Stimulated activated CD4-positive, alpha-beta T cell treated with anti-CD3 and anti-CD28 coated beads, Interleukin-12 subunit alpha, Interleukin-12 subunit beta, amount 100 ng/mL, for 48 hours (primary cell): ENCODE measurements at regions not wholly inside any gene's neighbourhood (a gene's known extent, or its start where the extent isn't known, plus 50 kb on each side); places are given as distances from the start of the nearest gene placed in this dataset.
"Not testable (repeated sequence)": the region's sequence is repeated elsewhere in the genome, so short reads cannot be mapped to it uniquely, and the experiment has no call there.

Experiments
- DNase-seq, 3 donors: peaks; one replicate each; pipeline ENCODE4 v3.0.0-alpha.2; 2020; ENCODE audit warnings: low read depth in 2 of 3, low spot score in 1 of 3

DNA sequence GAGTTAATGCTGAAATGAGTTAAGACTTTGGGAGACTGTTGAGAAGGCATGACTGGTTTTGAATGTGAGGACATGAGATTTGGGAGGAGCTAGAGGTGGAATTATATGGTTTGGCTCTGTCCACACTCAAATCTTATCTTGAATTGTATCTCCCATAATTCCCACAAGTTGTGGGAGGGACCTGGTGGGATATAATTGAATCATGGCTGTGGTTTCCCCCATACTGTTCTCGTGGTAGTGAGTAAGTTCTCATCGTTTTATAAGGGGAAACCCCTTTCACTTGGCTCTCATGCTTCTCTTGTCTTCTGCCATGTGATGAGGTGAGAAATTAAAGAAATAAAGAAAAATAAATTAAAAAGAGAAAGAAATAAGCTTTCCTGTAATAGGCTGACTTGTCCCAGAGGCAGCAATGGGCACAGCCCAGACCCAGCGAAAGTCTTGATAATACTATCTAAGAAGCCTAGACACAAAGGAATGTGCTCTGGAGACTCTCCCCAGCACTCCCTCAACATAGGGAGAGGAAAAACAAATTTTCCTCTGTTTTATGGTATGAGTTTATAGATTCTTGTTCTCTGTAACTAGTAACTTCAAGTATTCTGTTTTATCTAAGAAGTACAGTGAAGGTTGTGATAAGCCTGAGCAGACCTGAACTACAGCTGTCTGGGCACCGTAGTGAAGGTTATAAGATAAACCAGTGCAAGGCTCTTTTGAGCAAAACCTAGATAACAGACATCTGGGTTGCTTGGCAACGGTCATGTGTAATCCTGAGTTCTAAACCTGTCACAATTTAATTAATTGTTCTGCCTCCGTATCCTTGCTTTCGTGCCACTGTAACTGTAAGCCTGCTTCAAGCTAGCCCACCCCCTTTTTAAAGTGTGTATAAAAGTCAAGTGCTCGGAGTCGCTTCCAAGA lies 88.9 kb upstream of the ECI2 start:
- no peak for DNase-seq

DNA sequence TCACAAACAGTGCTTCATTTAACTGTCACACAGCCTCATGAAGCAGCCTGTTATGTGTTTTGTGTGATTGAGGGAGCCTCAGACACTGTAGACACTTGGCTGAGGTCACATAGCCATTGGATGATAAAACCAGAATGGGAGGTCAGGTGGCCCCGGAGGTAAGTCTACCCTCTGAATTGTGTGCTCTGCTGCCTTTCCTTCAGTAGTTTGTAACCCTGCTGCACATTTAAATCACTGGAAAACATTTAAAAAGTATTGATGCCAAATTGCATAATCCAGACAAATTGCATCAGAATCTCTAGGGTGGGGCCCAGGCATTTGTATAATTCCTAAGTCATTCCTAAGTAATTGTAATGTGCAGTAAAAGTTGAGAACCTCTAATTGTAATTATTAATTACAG lies 85.2 kb upstream of the ECI2 start:
- DNase-seq = no peak

DNA sequence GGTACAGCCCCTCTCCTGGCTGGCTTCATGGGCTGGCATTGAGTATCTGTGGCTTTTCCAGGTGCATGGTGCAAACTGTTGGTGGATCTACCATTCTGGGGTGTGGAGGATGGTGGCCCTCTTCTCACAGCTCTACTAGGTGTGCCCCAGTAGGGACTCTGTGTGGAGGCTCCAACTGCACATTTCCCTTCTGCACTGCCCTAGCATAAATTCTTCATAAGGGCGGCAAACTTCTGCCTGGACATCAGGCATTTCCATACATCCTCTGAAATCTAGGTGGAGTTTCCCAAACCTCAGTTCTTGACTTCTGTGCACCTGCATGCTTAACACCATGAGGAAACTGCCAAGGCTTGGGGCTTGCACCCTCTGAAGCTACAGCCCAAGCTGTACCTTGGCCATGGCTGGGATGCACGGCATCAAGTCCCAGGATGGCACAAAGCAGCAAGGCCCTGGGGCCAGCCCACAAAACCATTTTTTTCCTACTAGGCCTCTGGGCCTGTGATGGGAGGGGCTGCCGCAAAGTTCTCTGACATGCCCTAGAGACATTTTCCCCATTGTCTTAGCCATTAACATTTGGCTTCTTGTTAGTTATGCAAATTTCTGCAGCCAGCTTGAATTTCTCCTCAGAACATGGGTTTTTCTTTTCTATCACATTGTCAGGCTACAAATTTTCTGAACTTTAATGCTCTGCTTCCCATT lies 83.4 kb upstream of the ECI2 start:
- not testable (repeated sequence) for DNase-seq

DNA sequence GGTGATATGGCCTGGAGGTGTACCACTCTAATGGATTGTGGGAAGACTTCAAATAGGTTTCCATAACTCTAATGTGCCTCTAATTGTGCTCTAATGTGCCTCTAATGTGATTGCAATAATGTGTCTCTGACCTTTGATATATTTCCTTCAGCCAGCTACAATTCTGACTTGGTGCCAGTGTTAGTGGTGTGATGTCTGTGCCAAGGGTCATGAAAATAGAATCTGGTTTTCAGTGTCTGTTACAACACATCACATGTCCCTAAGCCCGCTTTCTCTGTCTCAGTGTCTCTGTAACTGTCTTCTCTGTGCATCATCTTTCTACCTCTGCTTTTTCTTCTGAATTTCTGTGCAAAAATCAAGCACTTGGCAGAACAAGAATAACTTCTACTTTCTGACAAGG lies 77.2 kb upstream of the ECI2 start:
- DNase-seq = no peak

DNA sequence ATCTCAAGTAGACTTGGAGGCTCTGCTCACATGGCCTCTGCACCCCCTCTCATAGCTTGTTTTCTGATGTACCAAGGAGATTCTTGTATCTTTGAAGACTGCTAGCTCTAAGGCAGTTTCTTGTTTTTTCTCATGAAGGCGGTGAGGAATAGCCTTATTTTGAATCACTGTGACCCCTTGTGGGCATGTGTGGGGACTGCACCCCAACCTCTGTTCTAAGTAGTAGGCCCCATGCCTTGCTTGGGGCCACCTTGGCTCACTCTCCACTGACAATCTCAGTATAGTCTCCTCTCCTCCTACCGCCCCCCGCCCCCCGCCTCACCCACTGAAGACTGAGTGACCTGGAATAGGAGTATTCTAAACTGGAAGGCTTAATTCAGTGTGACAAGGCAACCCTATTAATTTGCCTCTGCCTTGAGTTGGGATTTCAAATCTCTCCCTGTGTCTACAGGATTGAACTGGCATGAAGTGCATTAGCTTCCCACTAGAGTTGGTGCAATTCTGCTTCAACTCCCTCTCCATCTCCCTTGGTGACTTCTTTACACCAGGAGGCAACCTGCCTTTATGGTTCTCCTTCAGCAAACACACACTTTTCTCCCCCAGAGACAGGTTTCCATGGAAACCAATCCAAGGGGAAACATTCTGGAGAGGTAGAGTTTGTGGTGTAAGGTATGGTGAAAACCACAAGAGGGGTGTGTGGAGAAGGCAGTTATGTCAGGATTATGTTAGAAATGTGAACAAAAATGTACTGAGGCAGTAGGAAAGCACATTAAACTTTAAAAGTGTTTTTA lies 75.4 kb upstream of the ECI2 start:
- DNase-seq = peak; percentile 42 to 71 (median 47)

DNA sequence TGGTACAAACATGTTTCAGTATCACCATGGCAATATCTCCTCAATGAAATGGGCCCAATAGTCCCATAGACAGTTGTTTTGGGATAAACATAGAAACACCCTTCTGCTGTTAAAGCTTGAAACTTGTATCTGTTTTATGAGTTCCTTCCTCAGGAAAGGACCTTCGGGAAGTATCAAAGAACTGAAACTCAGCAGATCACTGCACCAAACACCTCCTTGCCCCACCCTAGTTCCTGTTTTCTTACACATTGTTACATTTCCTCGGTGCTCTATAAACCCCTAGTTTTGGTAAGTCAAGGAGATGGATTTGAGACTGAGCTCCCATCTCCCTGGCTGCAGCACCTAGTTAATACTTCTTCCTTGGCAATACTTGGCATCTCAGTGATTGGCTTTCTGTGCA lies 73.8 kb upstream of the ECI2 start:
- DNase-seq = no peak

DNA sequence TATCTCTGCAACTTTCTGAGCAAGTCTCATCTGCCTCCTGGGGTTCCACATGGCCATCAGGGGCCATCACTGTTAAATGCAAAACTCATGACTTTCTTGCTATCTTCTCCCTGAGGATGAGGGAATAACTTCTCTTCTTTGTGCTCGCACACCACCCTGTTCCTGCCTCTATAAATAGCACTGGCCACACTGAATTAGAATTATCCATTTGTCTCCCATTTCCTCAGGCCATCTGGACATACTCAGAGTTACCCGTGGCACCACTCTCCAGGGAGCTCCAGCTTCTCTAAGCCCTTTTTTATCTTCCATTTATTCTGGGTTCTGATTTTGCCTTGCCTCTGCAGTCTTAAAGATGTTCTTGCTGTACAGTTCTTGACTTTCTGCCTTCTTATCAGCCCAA lies 72.8 kb upstream of the ECI2 start:
- DNase-seq = no peak

DNA sequence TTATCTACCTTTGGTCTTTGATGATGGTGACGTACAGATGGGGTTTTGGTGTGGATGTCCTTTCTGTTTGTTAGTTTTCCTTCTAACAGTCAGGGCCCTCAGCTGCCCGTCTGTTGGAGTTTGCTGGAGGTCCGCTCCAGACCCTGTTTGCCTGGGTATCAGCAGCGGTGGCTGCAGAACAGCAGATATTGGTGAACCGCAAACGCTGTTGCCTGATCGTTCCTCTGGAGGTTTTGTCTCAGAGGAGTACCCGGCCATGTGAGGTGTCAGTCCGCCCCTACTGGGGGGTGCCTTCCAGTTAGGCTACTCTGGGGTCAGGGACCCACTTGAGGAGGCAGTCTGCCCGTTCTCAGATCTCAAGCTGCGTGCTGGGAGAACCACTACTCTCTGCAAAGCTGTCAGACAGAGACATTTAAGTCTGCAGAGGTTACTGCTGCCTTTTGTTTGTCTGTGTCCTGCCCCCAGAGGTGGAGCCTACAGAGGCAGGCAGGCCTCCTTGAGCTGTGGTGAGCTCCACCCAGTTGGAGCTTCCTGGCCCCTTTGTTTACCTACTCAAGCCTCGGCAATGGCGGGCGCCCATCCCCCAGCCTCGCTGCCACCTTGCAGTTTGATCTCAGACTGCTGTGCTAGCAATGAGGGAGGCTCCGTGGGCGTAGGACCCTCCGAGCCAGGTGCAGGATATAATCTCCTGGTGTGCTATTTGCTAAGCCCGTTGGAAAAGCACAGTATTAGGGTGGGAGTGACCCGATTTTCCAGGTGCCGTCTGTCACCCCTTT lies 68.5 kb upstream of the ECI2 start:
- DNase-seq = not testable (repeated sequence)

DNA sequence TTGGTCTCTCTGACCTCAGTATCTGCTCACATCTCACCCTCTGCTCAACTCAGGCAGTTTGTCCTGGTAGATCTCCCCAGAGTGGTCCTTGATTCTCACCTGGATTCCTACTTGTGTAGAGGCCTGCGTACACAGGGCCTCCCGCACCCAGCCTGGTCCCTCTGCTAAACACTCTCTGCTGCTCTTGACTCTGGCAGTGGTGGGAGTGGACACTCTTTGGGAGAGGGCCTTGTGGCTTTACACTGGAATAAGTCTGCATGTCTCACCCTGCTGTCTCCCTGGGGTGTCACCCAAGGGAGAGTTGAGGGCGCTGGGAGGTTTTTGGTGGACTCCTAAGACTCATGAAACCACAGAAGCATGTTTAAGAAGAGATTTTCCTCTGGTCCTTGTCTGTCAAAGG lies 57.3 kb upstream of the ECI2 start:
- DNase-seq = no peak

DNA sequence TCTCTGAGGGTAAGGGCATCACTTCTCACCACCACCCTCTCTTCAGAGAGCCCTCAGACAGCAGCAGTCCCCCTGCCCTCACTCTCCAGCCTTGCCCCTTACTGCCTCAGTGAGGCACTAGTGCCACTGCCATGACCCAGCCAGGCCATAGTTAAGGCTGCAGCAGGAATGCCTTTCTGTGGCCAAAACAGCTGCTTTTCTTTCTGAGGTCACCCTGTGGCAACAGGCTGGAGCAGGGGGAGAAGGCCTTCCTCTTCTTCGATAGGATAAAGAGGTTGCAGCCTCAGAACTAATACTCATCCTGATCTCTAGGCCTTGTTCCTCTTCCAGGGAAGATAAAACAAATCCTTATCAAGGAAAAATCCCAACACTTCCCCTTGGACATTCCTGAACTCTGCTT lies 56.8 kb upstream of the ECI2 start:
- no peak for DNase-seq

DNA sequence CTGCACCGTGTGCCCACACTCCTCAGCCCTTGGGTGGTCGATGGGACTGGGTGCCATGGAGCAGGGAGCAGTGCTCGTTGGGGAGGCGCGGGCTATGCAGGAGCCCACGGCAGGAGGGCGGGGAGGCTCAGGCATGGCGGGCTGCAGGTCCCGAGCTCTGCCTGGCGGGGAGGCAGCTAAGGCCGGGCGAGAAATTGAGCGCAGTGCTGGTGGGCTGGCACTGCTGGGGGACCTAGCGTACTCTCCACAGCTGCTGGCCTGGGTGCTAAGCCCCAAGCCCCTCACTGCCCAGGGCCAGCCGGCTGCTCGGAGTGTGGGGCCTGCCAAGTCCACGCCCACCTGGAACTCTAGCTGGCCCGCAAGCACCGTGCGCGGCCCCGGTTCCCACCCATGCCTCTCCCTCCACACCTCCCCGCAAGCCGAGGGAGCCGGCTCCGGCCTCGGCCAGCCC lies 55.9 kb upstream of the ECI2 start:
- no peak for DNase-seq

DNA sequence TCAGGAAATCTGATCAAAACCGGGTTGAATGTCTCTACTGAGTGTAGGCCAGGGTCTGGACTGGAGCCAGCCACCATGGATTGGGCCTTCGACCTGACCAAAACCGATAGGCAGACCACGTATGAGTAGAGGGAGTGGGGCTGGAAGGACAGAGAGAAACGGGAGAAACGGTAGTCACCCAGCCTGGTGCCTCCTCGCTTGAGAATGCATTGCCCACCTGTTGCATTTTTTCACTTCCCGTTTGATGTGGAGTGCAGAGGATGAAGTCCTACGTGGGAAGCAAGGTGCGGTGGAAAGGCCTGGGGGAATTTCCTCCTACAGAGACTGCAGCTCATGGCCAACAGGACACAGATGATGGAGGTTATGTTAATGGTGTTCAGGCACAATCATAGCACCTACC lies 53.9 kb upstream of the ECI2 start:
- DNase-seq = no peak

DNA sequence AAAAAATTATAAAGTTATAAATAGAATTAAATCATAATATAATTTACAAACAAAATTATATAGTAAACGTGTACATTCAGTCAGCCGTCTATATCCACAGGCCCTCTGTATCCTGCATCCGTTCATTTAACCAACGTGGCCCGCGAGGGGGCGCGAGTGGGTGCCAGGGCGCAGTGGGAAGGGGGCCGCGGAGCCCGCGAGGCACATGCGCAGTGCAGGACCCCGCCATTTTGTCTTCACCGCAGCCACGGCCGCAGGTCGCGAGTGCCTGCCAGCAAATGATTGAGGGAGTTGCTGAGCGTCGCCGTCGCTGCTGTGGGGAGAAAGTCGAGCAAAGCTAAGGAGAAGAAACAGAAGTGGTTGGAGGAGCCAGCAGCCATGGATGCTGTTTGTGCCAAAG lies 53.4 kb upstream of the ECI2 start:
- DNase-seq = no peak

DNA sequence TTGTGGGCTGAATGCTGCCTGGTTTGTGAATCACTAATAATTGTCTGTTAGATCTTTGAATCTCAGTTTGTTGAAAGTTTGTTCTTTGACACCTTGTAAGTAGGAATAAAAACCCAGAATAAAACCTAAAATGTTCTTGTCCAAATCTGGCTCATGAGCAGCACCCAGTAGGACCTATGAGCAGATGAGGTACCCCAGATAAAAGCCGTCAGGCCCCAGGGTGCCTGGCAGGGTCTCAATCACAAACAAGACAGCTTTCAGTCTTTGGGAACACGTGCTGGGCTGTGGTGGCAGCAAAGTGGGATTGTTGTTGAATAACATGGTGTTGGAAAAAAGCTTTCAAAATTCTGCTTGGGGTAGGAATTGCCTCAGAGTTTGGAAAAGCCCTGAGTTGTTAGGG lies 52.1 kb upstream of the ECI2 start:
- DNase-seq = no peak

DNA sequence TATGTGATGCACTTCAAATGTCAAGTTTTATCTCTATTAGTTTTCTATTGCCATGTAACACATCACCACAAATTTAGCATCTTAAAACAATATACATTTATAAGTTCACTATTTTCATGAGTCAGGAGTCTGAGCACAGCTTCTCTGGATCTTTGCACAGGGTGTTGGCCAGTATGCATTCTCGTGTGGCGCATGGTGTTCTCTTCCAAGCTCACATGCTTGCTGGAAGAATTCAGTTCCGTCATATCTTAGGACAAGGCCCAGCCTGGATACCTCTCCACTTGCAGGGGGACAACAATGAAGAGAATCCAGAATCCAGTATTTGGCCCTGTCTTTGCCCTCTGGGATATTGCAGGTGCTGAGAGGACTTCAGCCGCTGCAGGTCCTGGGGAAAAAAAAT lies 51.0 kb upstream of the ECI2 start:
- DNase-seq = no peak

DNA sequence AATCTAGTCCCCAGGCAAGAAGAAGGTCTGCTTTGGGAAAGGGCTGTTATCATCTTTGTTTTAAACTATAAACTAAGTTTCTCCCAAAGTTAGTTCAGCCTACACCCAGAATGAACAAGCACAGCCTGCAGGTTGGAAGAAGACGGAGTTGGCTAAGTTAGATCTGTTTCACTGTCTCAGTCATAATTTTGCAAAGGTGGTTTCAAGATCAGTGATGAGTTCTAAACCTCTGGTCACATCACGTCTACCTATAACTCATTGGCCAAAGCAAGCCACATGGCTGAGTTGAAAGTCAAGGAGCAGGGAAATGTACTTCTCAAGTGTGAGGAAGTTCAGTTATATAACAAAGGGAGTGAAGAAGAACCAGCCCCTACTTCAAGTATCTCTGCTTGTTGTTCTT lies 50.5 kb upstream of the ECI2 start:
- no peak for DNase-seq

DNA sequence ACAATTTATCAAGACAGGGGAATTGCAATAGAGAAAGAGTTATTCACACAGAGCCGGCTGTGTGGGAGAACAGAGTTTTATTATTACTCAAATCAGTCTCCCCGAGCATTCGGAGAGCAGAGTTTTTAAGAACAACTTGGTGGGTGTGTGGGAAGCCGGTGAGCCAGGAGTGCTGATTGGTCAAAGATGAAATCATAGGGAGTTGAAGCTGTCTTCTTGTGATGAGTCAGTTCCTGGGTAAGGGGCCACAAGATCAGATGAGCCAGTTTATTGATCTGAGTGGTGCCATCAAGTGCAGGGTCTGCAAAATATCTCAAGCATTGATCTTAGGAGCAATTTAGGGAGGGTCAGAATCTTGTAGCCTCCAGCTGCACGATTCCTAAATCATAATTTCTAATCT lies 50.0 kb upstream of the ECI2 start:
- peak; percentile 35 to 45 (median 41) for DNase-seq
